HepG2 (cell line): ENCODE measurements at regions not wholly inside any gene's neighbourhood (a gene's known extent, or its start where the extent isn't known, plus 50 kb on each side); places are given as distances from the start of the nearest gene placed in this dataset.

Source experiments
- CEBPG ChIP-seq: IDR thresholded peaks from 2 replicates; pipeline ENCODE4 v1.6.1; 2016
- FOXK1 ChIP-seq: sonication (generic); formaldehyde crosslinking; IDR thresholded peaks from 2 replicates; pipeline ENCODE4 v1.4.0; 2020; ENCODE audit warnings: low read depth, missing genetic modification reagents, borderline replicate concordance
- GMEB2 ChIP-seq: IDR thresholded peaks from 2 replicates; pipeline ENCODE4 v1.6.1; 2016; ENCODE audit warnings: missing biosample characterization, missing genetic modification reagents, low read depth
- HNF4A ChIP-seq: sonication (generic); formaldehyde crosslinking; IDR thresholded peaks from 2 replicates; pipeline ENCODE4 v1.4.0; 2020; ENCODE audit warnings: missing genetic modification reagents
- KAT8 ChIP-seq: IDR thresholded peaks from 2 replicates; pipeline ENCODE4 v1.6.1; 2016; ENCODE audit warnings: missing genetic modification reagents, missing compliant biosample characterization
- KLF15 ChIP-seq: sonication (generic); formaldehyde crosslinking; IDR thresholded peaks from 2 replicates; pipeline ENCODE4 v1.8.1; 2023; ENCODE audit warnings: borderline replicate concordance, mild to moderate bottlenecking, inconsistent platforms, missing genetic modification reagents, mixed read lengths
- POGK ChIP-seq: sonication (generic); formaldehyde crosslinking; conservative IDR thresholded peaks from 2 replicates; pipeline ENCODE4 v1.8.0; 2022; ENCODE audit warnings: mild to moderate bottlenecking, moderate library complexity, missing genetic modification reagents
- POGZ ChIP-seq: sonication (generic); formaldehyde crosslinking; IDR thresholded peaks from 2 replicates; pipeline ENCODE4 v1.4.0; 2020; ENCODE audit warnings: mild to moderate bottlenecking, missing genetic modification reagents
- PRDM10 ChIP-seq: sonication (generic); formaldehyde crosslinking; IDR thresholded peaks from 2 replicates; pipeline ENCODE4 v1.4.0; 2020; ENCODE audit warnings: low read depth, missing genetic modification reagents
- SMYD3 ChIP-seq: sonication (generic); formaldehyde crosslinking; IDR thresholded peaks from 2 replicates; pipeline ENCODE4 v1.8.1; 2023; ENCODE audit warnings: mild to moderate bottlenecking, missing genetic modification reagents
- SNAPC5 ChIP-seq: sonication (generic); formaldehyde crosslinking; IDR thresholded peaks from 2 replicates; pipeline ENCODE4 v1.8.1; 2023; ENCODE audit warnings: mild to moderate bottlenecking, missing genetic modification reagents, borderline replicate concordance
- STAG1 ChIP-seq: sonication (generic); formaldehyde crosslinking; IDR thresholded peaks from 2 replicates; pipeline ENCODE4 v1.4.0; 2020; ENCODE audit warnings: missing genetic modification reagents
- THRA ChIP-seq: sonication (generic); formaldehyde crosslinking; IDR thresholded peaks from 2 replicates; pipeline ENCODE4 v1.4.0; 2020; ENCODE audit warnings: missing genetic modification reagents, borderline replicate concordance
- ZBTB38 ChIP-seq: sonication (generic); formaldehyde crosslinking; IDR thresholded peaks from 2 replicates; pipeline ENCODE4 v1.5.1; 2020; ENCODE audit warnings: mild to moderate bottlenecking, missing genetic modification reagents
- ZNF770 ChIP-seq: sonication (generic); formaldehyde crosslinking; IDR thresholded peaks from 2 replicates; pipeline ENCODE4 v1.5.0; 2020; ENCODE audit warnings: mild to moderate bottlenecking, missing genetic modification reagents
- ZZZ3 ChIP-seq: sonication (generic); formaldehyde crosslinking; IDR thresholded peaks from 2 replicates; pipeline ENCODE4 v1.4.0; 2020; ENCODE audit warnings: missing genetic modification reagents, mild to moderate bottlenecking, borderline replicate concordance

- no peak for TF ChIP-seq PRDM10 (CRISPR knock-in tag)
- peak; percentile 45; the same call in 1 of the 2 replicates for TF ChIP-seq THRA (CRISPR knock-in tag)
- no peak for TF ChIP-seq GMEB2 (CRISPR knock-in tag)
- no peak for TF ChIP-seq KLF15
- TF ChIP-seq POGK (CRISPR knock-in tag), result 0 out of 2 replicates have a peak, but pooled peaks have one; percentile 18
- 0 out of 2 replicates have a peak, but pooled peaks have one; percentile 30 for TF ChIP-seq KAT8 (CRISPR knock-in tag)
- TF ChIP-seq HNF4A (CRISPR knock-in tag), result no peak
- peak; percentile 14; the same call in 1 of the 2 replicates for TF ChIP-seq CEBPG (CRISPR knock-in tag)
- no peak for TF ChIP-seq SNAPC5 (CRISPR knock-in tag)
- peak; percentile 40; the same call in 1 of the 2 replicates for TF ChIP-seq POGZ (CRISPR knock-in tag)
- no peak for TF ChIP-seq ZBTB38 (CRISPR knock-in tag)
- TF ChIP-seq FOXK1, result peak; percentile 29; the same call in 1 of the 2 replicates
- no peak for TF ChIP-seq ZZZ3 (CRISPR knock-in tag)
- TF ChIP-seq SMYD3 (CRISPR knock-in tag), result no peak
- TF ChIP-seq STAG1, result peak; percentile 92
- no peak for TF ChIP-seq ZNF770 (CRISPR knock-in tag)
Measured at GRCh38 chr16:55257966-55258613, 65.9 kb upstream of the IRX6 start (continued).
